Peyer's patch (tissue), 4 donors: ENCODE measurements at regions not wholly inside any gene's neighbourhood (a gene's known extent, or its start where the extent isn't known, plus 50 kb on each side); places are given as distances from the start of the nearest gene placed in this dataset.

Source experiments
- POLR2A ChIP-seq, 2 donors: fragments of 450-650 bp; IDR thresholded peaks; one replicate each; pipeline ENCODE4 v1.5.1; 2017; ENCODE audit warnings: antibody characterized with exemption in 2 of 2, mild to moderate bottlenecking in 2 of 2, moderate library complexity in 2 of 2
- TF ChIP-seq, protein P1 (sequence below), 6 experiments: fragments of 450-650 bp in 4 of 6; fragments of 200-600 bp in 2 of 6; sonication (generic) in 1 of 6; IDR thresholded peaks; one replicate each; pipeline ENCODE4 v1.5.1; 2017 to 2019; ENCODE audit warnings: antibody characterized with exemption in 6 of 6, mild to moderate bottlenecking in 3 of 6, moderate library complexity in 1 of 6

DNA sequence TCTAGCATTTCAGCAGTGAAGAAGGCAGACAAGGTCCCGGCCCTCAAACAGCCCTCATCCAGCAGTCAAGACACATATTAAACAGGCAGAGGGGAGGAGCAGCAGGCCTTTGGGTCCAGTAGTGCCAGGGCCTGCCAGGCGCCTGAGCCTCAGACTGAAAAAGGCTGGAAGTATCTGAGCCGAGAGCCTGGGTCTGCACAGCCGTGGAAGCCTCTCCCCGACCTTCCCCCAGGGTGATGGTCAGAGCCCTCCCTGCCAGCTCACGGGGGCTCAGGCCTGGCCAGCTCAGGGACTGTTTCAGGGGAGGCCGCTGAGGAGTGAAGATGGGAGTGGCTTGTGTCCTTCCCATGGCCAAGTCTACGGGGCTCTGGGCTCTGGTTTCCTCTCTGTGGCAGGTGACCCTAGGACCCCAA is 565.2 kb downstream of the PTPRU start:
- TF ChIP-seq, protein P1, sequence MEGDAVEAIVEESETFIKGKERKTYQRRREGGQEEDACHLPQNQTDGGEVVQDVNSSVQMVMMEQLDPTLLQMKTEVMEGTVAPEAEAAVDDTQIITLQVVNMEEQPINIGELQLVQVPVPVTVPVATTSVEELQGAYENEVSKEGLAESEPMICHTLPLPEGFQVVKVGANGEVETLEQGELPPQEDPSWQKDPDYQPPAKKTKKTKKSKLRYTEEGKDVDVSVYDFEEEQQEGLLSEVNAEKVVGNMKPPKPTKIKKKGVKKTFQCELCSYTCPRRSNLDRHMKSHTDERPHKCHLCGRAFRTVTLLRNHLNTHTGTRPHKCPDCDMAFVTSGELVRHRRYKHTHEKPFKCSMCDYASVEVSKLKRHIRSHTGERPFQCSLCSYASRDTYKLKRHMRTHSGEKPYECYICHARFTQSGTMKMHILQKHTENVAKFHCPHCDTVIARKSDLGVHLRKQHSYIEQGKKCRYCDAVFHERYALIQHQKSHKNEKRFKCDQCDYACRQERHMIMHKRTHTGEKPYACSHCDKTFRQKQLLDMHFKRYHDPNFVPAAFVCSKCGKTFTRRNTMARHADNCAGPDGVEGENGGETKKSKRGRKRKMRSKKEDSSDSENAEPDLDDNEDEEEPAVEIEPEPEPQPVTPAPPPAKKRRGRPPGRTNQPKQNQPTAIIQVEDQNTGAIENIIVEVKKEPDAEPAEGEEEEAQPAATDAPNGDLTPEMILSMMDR (IDR thresholded peaks at IDR 0.05): no peak
- no peak for TF ChIP-seq POLR2A (IDR thresholded peaks at IDR 0.05)
